ENCODE measurements at regions not wholly inside any gene's neighbourhood (a gene's known extent, or its start where the extent isn't known, plus 50 kb on each side); places are given as distances from the start of the nearest gene placed in this dataset.
A peak's percentile ranks its signal among the peaks of the same experiment; 100 is the strongest.

DNA sequence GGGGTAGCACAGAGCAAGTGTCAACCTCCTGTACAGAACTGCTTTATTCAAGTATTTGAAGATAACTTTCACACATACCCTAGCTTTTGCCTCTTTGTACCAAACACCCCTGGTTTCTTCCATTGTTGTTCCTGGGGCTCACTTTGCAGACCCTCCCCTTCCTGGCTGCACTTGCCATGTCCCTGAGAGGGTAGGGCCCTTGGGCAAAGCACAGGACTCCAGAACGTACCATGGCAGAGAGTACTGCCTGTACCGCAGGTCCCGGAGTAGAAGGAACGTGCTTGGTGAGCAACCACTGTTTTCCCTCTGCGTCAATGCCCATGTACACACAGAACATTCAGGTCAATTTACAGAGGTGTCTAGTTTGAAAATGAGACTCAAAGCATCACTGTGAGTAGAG, 290.4 kb downstream of the EN1 start:
- no peak for DNase-seq

DNA sequence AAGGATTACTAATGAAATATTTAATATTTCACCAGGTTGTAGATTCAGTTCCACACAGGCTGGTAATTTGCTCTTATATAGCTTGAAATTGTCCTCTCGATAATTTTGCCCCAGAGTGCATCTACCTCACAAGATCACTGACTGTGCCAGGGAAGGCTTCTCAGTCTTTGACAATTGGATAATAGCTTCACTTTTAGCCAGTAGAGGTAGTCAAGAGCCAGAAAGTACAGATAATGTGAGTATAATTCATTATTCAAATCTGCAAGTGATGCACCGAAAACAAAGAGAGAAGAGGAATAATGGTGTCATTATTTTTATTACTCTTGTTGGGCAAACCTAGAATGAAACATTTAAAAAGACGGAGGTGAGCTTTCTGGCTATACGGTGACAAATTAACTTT, 292.8 kb downstream of the EN1 start:
- DNase-seq: no peak

DNA sequence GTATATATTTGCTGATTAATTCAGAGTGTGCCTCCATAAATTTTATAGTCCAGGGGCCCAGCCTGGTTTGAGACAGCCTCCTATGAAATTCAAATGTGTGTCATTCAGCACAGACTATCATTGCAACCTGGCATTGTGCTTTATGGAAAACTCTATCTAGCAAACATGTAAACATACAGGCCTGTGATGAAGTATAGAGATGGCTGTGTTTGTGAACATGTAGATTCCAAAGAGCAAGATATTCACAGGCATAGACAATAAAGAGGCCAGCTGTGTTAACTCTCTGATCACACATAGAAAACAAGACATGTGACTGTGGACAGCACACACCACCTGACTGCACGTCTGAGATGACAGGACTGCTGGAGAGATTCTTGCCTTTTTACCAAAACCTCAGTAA, 297.9 kb downstream of the EN1 start:
- DNase-seq: no peak

DNA sequence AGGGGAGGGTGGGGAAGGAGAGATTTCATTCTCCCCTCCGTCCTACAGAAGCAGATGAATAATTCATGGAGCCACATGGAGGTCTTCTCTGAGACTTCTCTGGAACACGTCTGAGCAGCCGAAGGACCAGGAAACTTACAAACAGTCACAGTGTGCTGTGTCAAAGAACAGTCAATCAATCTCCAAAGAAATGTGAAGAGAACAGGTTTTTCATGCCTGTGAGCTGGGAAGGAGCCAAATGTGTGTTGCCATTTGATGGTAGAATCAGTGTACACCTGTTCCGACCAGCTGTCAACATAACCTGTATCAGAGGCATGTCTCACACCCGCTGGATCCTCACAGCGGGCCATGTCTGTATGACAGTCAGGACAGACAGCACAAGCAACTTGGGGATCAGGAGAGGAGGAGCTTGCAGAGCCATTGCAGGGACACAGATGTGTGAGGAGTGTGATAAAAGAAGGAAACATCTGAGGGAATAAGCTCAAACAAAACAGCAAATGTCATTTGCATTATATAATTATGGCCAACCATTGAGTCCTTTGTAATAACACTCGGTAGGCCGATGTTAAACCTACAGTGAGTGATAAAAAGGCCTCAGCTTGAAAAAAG, 298.5 kb downstream of the EN1 start:
- no peak for DNase-seq

DNA sequence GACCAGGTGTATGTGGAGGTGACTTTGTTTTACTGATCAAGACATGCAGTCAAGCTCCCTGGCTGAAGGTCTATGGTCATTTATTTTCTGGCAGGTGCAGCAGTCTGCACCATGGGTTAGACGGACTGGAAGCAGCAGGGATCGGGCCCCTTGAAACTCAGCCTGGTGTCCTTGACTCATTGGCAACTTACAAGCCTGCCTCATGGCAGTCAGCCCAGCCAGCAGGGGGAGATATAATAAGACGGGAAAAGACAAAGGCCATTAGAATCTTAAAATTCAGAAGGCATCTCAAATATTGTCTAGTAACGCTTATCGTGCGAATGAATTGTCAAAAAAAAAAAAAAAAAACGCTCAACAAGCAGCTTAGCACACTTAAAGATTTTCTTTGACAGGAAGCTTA, 308.2 kb downstream of the EN1 start:
- peak in 2 of 3 donors; percentile 12 to 15 for DNase-seq

DNA sequence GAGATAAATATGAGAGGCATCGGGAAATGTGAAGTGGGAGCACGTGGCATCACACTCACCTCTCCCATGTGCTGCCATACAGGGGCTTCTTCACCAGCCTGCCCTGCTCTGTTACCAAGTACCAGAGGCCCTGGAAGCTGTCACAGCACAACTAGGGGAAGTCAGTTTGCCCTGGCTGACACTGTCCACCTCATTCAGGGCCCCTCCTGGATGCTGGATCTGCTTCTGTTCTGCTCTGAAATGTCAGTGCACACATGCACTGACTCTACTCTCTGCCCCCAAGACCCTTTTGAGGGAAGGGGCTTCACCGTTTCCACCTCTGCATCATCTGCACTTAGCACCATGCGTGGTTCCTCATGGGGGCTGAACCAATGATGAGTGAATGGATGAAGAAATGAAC, 311.1 kb downstream of the EN1 start:
- DNase-seq: no peak

DNA sequence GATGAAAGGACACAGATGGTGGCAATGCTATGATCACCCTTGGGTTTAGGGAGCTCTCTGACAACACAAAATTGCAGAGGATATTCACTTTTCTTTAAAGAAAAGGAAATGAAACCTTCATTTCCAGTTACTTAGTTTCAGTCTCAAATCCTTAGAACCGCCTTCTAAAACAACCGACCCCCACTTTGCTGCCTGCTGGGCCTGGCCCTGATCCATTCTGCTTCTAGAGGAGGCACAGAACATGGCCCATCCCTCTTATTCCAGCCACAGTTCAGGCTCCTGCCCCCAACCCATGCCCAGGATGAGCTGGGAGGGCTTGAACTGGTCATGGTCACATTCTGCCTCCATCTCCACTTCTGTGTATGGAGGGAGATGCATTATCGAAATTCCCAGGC, 311.6 kb downstream of the EN1 start:
- no peak for DNase-seq

DNA sequence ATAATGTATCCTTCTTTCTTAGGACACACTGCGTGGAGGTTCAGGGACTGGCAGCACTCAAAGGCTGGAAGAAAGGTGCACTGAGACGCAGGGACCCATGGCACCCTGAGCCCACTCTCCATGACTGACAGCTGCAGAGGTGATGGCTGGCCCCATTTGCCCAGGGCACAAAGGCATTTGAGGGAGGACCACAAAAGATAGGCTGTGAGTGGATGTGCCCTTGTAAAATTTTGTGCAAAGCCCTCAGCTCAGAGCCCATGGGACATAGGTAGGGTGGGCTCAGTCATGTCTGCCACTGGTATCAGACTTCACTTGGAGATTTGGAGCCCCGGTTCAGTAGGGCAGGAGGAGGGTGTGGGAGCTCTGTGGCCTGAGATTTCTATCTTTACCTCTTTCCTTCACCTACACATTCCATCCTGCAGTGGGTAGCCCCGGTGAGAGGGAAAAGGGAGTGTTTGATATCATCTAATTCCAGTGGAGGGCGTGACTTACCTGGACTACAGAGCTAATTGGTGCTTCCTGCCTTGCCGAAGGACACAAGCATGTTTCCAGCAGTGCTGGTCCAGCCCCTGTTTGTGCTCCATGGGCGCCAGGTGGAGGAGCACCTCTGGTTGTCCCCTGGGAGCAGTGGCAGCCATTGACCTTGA, 312.2 kb downstream of the EN1 start:
- DNase-seq: no peak

DNA sequence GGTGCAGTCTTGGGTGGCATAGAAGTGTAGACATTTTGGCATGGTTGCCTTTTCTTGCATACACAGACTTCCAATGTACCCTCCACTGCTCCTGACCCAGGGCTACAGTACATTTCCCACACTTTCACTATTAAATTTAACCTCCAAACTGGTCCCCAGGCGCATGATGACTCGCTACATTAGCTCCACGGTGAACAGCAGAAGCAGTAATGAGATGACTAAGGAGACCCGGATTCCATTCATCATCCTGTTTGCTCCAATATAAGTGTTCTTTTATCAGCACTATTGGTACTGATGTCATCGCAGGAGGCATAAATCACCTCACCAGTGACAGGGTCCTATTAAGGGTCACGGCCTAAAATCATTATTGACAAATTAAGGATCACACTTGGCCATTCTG, 316.5 kb downstream of the EN1 start:
- no peak for DNase-seq

DNA sequence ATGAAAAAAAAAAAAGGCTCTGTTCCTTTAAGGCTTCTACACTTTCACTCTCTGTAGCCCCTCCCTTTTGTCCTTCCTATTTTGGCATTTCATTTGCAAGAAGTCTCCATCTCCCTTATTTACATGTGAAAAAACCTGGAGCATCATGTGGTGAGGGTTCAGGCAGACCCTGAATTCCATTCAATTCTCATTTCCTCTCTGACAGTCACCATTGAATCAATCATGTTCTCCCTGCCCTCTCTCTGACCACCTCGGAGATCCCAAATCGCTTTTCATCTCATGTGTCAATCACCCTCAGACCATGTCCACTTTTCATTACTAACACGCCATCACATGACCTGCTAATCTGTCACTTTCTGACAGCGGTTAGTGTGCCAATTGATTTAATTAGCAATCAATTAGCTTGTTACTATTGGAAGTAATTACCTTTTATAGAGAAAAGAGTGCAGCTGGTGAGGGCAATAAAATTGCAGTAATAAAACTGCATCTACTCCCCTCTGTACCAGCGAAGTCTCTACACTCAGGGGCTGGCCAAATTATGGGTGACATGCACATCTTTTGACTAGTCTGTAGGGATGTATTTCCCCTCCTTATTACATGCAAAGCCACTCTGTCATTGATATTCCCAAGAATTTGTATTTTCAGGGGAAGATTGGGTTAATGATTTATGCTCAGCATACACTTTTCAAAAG, 317.4 kb downstream of the EN1 start:
- no peak for DNase-seq

DNA sequence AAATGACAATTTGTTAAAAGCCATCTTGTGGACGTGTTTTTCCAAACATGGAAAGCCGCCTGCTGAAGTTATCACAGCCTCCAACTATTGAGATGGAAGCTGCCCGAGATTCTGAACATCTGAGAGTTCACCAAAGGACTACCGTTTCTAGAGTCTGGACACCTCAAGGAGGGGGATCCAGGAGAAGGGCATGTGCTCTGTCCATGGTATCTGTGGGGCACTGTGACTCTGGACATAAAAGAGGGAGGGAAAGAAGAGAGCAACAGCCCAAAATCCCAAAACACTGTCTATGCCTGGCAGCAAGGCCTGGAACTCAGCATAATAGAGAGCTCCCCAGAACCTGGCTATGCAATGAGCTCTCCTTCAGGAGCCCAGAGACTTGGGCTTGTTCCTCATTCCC, 319.9 kb downstream of the EN1 start:
- no peak for DNase-seq

DNA sequence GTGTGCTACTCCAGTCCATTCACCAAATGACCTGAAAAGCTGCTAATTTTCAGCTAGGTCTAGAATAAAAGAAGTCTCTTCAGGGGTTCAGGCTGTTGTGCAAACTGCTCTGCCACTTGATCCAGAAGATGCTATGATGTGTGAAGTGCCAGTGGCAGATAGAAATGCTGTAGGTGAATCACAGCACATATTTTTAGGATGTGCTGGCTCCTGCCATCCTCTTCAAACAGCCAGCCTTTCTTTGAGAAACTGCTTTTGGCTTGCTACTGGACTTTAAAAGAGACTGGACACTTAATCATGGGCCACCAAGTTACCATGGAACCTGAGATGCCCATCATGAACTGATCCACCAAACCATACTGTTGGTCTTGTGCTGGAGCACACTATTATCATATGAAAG, 322.1 kb downstream of the EN1 start:
- no peak for DNase-seq

DNA sequence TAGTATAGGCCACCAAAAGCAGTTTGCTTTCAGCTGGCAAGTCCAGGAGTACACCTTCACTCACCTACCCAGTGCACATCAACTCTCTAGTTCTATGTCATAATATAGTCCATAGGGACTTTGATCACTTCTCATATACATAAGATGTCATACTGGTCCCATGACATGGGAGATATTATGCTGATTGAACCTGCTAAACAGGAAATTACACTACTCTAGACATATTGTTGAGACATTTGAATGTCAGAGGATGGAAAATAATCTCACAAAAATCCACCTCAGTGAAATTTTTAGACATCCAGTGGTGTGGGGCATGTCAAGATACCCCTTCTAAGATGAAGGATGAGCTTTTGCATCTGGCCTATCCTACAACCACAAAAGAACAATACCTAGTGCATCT, 322.5 kb downstream of the EN1 start:
- DNase-seq: no peak

DNA sequence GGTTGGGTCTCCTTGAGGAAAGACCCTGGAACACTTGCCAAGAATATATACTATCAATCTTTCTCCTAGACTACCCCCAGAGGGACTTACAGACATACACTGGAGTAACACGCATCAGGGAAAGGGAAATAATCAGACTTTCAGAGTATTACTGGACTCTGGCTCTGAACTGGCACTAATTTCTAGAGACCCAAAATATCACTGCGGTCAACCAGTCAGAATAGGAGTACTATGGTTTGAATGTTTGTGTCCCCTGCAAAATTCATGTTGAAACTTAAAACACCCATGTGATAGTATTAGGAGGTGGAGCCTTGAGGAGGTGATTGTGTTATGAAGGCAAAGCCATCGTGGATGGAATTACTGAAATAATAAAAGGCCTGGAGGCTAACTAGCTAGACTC, 323.7 kb downstream of the EN1 start:
- no peak for DNase-seq

DNA sequence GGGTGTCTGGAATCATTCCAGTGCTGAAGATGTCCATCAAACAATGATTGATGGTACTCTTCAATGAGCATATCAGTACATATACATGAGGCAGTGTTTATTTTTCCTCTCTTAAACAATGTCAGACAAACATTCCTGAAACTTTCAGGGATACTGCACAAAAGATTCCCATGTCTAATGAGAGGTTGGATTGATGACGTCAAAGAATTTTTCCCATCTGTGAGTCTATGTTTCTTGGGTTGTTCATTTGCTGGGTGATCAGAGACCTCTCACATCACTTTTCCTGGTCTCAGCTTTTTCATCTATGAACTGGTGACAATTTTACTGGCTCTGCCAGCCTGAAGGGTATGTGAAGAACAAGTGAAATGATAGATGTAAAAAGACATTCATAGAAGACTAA, 325.5 kb downstream of the EN1 start:
- DNase-seq: no peak

DNA sequence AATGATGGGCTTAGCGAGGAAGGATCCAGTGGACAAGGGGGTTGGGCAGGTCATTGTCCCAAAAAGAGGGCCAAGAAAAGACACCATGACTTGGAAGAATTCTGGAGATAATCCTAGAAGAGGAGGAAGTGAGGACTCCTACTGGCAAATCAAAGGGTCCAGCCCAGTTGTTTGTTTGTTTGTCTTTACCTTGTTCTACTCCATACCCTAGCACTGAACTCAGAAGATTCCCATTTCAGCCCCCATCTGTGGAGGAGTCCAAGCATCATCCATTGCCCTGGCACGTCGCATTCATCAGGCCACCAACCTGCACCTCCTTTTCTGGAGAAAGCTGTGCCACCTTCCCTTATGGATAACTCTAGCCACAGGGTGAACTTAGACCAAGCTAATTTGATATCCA, 326.2 kb downstream of the EN1 start:
- DNase-seq: no peak

DNA sequence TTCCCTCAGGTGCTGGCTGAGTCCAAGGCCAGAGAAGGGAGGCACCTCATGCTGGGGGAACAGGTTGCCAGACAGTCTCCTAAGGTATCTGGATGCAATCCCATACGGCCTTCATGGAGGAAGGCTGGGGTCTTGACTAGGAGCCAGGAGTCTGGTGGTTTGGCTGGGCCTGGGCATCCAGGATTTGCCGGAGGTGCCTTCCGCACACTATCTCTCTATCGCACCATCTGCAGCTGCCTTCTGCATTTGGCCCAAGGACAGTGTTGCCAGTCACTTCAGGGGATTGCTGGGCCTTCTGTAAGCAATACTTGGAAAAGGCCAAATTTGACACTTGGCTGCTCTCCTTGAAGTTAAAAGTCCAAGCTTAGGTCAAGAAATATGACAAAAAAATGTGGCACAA, 327.2 kb downstream of the EN1 start:
- no peak for DNase-seq

DNA sequence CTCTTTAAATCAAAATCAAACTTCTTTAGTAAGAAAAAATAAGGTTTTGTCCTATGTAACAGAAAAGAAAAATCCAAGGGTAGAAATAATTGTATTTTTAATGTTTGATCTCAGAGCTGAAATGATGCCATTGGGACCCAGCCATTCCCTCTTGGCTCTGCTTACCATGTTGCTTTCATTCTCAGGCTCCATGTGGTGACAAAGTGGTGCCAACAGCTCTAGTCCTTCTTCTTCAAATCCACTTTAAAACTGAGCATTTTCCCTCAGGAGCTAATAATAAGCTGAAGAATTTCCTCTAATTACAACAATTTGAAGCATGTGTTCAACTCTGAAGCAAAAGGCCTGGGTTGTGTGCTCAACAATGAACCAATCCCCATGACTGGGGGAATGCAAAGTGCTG, 327.9 kb downstream of the EN1 start:
- no peak for DNase-seq

DNA sequence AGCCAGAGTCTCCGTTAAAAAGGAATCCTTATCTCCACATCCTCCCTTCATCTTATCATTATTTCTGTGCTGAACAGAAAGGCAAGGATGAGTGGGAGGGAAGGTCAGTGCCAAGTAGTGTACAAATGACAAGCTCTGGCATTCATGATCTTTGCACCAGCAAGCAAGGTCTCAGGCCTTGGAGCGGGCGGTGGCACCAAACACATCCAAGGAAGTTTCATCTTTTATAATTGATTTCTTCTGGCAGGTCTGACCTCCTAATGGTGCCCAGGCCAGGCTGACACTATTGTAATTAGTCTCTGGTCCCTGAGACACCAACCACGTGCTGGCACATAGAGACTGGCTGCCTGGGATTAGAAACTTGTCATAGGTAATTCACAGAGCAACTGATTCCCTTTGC, 336.6 kb downstream of the EN1 start:
- no peak for DNase-seq

DNA sequence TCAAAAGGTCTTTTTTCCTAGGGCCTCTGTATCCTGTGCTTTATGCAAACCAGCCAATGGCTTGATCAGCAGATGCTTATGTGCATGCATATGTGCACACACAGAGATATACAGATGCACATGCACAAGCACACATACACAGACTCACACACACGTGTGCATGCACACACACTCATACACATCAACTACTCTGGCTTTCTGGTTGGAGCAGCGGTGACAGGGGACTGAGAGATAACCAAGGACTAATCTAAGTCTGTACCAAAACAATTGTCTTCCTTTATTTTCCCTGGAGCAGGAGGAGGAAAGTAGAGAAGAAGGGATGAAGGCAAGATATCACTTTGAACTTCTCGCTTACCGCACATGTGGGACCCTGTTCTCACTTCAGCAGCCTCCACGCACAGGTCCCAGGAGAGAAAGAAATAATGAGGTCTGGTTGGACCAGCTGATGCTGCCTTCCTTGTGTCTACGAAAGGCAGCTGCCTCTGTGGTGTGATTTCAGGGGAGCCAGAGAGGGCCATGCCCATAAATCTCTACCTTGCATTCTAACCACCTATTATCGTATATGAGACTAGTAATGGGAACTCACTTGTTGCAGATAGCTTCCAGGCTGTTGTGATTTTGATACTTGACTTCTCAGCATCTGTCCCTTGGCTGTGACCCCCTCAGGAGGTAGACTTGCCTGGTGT, 338.0 kb downstream of the EN1 start:
- DNase-seq: no peak

DNA sequence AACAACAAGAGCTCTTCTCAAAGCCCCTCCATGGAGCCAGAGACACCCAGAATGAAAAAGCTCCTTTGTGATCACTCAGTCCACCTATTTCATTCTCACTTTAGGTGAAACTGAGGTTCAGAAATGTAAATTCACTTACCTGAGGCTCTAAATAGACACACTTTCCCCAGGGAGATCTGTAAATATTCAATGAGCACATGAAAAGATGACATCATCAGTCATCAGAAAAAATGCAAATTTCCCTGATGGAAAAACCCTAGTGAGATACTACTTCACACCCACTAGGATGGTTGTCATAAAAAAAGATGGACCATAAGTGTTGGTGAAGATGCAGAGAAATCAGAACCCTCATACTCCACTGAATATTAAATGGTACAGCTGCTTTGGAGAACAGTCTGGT, 339.2 kb downstream of the EN1 start:
- DNase-seq: peak; percentile 1 to 32 (median 17)

DNA sequence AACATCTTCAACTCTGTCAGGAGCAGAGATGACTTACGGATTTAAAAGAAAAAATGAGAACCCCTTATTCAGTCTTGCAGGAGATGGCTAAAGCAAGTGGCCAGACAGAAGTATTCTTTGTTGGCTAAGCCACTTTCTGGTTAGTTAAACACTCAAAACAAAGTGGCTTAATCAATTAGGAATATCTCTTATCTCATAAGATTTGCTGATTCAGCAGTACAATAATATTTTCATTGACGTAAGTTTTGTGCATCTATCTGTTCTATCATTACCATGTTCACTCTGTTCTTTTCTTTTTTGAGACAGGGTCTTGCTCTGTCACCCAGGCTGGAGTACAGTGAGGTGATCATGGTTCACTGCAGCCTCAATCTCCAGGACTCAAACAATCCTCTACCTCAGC, 342.0 kb downstream of the EN1 start:
- no peak for DNase-seq

DNA sequence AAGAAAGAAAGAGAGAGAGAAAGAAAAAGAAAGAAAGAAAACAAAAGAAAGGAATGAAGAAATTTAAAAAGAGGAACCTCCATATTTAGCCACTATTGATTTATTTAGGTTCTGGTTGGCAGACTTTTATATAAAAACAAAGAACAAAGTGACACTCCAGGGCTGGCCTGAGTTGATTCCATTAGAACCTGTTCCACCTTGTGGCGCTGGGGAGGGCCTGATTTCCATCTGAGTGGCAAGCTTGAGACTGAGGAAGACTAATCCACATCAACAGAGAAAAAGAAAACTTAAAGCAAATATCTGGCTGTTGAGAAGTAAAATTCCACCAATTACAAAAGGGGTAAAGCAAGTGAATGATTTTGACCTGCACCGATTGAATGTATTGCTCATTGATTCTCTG, 345.3 kb downstream of the EN1 start:
- no peak for DNase-seq

DNA sequence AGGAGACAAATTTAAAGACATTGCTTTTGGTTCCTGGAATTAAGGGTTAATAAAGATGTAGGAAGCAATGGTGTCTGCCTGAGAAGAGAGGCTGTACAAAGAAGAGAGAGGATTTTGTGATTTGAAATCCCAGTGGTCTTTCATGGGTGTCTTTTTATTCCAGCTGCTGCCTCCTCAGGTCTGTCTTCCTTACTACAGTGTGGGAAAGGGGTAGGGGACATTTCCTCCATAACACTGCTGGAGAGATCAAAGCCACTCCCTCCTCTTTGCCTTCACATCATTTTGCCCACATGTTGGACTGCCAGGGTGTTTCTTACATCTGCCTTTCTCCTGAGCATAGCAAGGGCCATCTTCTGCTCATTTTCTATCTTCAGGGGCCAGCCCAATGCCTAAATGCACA, 348.5 kb downstream of the EN1 start:
- DNase-seq: no peak

All from suppressor macrophage treated with lipopolysaccharide for 1 hour (primary cell).